Ovary (tissue), 7 donors: ENCODE measurements at regions not wholly inside any gene's neighbourhood (a gene's known extent, or its start where the extent isn't known, plus 50 kb on each side); places are given as distances from the start of the nearest gene placed in this dataset.

Source experiments
- DNase-seq, 5 donors: peaks; one replicate each; pipeline ENCODE4 v3.0.0-alpha.2; 2019 to 2020
- H3K27ac ChIP-seq, 2 donors: fragments of 200-600 bp; one replicate each; pipeline versions ENCODE4 v1.5.1 to v1.8.0; 2019 to 2022
- H3K27me3 ChIP-seq: fragments of 200-600 bp; one replicate; pipeline ENCODE4 v1.8.0; 2022
- H3K36me3 ChIP-seq: fragments of 200-600 bp; sonication (generic); one replicate; pipeline ENCODE4 v1.5.1; 2019
- H3K4me1 ChIP-seq: one replicate; pipeline ENCODE4 v1.8.1; 2013; ENCODE audit warnings: mild to moderate bottlenecking, moderate library complexity; ENCODE audit not compliant: insufficient read depth
- H3K4me3 ChIP-seq: fragments of 200-600 bp; sonication (generic); one replicate; pipeline ENCODE4 v1.5.1; 2017
- H3K9me3 ChIP-seq, 2 donors: fragments of 200-600 bp in 1 of 2; sonication (generic) in 1 of 2; one replicate each; pipeline versions ENCODE4 v1.5.1 to v1.8.1; 2013 to 2019; ENCODE audit warnings: mild to moderate bottlenecking in 1 of 2, moderate library complexity in 1 of 2
- EP300 ChIP-seq: sonication (generic); formaldehyde crosslinking; IDR thresholded peaks from one replicate; pipeline ENCODE4 v1.6.1; 2017; ENCODE audit warnings: antibody characterized with exemption
- POLR2A ChIP-seq: fragments of 450-650 bp; IDR thresholded peaks from one replicate; pipeline ENCODE4 v1.6.1; 2017; ENCODE audit warnings: antibody characterized with exemption, mild to moderate bottlenecking, moderate library complexity
- WGBS, 3 donors: extraction: QIAGEN DNeasy Blood & Tissue Kit in 1 of 3; methylation state at CpG; one replicate each; pipeline versions ENCODE4 v1.1.5 to v1.1.7; 2013 to 2017; 5-methylcytosine and 5-hydroxymethylcytosine counted together
- intact Hi-C, 4 donors: fragments of 100-400 bp; cut with DNase I; formaldehyde crosslinking; loops; one replicate each; pipeline versions ENCODE4 v1.11.0 to v1.15.1; 2022 to 2023
- TF ChIP-seq, protein P1 (sequence below), 3 donors: fragments of 450-650 bp in 2 of 3; fragments of 200-600 bp in 1 of 3; IDR thresholded peaks; one replicate each; pipeline versions ENCODE4 v1.5.1 to v1.8.0; 2016 to 2022; ENCODE audit warnings: antibody characterized with exemption in 3 of 3, mild to moderate bottlenecking in 1 of 3
- donor health status: DM: no; HTN: no; CAD: no; lungs with moderate emphysema.
- donor health status: DM: no; HTN: no; CAD: no.
- donor health status: Bipolar disorder and iron deficiency.
- donor health status: DM: no; HTN: no; CAD: no.
- donor health status: DM: yes; HTN: yes; CAD: no.

DNA sequence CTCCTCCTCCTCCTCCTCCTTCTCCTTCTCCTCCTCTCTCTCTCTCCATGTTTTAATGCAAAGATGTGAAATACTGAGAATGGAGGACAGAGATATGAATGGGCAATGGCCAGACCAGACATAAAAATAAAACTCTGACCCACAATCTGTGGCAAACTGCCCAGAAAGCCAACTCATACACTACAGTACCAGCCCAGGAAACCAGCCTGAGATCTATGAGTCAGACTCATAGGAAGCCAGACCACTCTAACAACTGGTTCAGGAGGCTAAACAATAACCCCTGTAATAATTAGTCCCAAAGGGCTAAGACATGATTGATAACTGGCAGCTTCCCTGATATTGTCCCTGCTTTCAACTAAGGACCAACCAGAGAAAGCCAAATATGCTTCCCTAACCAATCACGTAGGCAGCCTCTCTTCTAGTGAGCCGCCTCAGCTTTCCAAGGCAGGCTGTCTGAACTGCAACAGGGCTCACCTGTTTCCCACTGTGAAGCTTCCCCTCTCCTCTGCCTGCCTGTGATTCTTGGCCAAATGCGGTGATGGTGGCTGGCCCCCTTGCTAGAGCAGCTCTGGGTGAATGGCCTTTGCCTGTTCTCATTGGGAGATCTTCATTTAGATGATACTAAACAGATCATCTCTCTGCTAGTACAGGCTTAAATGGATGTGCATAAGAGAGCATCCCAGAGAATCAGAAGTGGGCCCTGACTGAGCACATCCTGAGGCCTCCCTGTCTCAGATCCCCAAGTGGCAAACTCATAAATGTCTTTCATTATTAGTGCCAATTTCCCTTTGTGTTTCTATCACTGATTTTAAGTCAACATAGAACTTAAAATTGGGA lies 817.6 kb downstream of the TNS3 start:
- intact Hi-C loops, result no loop called here
- no peak overlapping the region for H3K27ac ChIP-seq
- no peak overlapping the region for H3K4me3 ChIP-seq
- TF ChIP-seq POLR2A, result no peak
- TF ChIP-seq, protein P1, sequence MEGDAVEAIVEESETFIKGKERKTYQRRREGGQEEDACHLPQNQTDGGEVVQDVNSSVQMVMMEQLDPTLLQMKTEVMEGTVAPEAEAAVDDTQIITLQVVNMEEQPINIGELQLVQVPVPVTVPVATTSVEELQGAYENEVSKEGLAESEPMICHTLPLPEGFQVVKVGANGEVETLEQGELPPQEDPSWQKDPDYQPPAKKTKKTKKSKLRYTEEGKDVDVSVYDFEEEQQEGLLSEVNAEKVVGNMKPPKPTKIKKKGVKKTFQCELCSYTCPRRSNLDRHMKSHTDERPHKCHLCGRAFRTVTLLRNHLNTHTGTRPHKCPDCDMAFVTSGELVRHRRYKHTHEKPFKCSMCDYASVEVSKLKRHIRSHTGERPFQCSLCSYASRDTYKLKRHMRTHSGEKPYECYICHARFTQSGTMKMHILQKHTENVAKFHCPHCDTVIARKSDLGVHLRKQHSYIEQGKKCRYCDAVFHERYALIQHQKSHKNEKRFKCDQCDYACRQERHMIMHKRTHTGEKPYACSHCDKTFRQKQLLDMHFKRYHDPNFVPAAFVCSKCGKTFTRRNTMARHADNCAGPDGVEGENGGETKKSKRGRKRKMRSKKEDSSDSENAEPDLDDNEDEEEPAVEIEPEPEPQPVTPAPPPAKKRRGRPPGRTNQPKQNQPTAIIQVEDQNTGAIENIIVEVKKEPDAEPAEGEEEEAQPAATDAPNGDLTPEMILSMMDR (IDR thresholded peaks at IDR 0.05), result no peak
- TF ChIP-seq EP300, result no peak
- DNase-seq, result no peak
- no peaks in the 10 kb centered on the region for H3K9me3 ChIP-seq
- 82 to 95% (median 85%) methylated on average over 3 of the region's 3 CpGs for WGBS, 3 donors
- no peaks in the 10 kb centered on the region for H3K27me3 ChIP-seq
- H3K36me3 ChIP-seq, result no peaks in the 10 kb centered on the region
- no peaks in the 10 kb centered on the region for H3K4me1 ChIP-seq

DNA sequence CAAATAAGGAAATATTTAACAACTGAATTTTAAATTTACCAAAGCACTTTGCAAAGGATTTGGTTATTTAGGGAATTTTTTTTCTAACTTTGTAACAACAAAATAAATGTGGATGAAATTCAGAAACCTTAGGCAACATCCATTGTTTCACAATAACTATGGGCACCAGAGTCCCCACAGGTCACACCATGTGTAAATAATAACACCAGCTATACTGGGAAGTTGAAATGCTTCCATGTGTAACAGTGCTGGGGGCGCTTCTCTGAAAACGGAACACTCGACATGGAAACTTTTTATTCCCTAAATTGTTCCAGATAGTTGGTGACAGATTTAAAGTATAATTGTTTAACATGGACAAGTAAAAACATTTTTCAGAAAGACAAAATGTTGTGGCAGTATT lies 818.6 kb downstream of the TNS3 start:
- intact Hi-C loops, result no loop called here

DNA sequence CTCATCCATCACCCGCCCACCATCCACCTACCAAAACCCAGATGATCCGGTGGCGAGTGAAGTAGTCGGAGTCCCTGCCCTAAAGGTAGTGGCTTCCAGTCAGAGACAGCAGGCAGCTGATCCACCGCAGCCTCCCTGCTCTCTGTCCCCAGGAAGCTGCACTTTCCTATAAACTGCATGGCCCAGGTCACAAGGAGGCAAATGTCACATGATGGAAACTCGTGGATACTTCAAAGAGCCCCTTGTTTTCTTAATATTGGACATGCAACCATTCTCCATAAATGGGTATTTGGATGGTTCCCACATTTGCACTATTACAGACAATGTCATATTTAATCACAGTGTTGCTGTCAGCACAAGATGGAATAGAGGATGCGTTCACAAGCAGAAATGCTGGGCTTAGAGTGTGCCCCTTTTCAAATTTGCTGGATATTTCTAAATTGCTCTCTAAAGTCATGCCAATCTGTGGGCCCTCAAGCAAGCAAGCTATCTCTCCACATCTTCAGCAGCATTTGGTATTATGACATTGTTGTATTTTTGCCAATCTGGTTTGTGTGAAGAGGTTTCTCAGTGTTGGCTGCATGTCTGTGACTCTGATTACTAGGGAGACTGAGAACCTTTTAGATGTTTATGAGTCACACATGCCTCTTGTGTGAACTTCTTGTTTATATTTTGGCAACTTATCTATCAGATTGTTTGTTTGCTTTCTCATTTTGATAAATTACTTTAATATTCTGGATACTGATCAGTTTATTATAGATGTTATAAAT lies 822.0 kb downstream of the TNS3 start:
- 93 to 96% (median 96%) methylated on average over 7 of the region's 7 CpGs for WGBS, 3 donors
- H3K9me3 ChIP-seq, result no peaks in the 10 kb centered on the region
- H3K4me1 ChIP-seq, result no peaks in the 10 kb centered on the region
- no peak for DNase-seq
- no peaks in the 10 kb centered on the region for H3K36me3 ChIP-seq
- intact Hi-C loops, result no loop called here
- H3K27ac ChIP-seq, result no peak overlapping the region
- H3K4me3 ChIP-seq, result no peak overlapping the region
- H3K27me3 ChIP-seq, result no peaks in the 10 kb centered on the region
- TF ChIP-seq, protein P1 (IDR thresholded peaks at IDR 0.05), result no peak
- no peak for TF ChIP-seq EP300
- TF ChIP-seq POLR2A, result no peak

More for the DNA sequence above, 818.6 kb downstream of the TNS3 start:
- DNase-seq, result no peak
- H3K27me3 ChIP-seq, result no peaks in the 10 kb centered on the region
- no peak overlapping the region for H3K27ac ChIP-seq
- no peaks in the 10 kb centered on the region for H3K9me3 ChIP-seq
- TF ChIP-seq POLR2A, result no peak
- TF ChIP-seq EP300, result no peak
- TF ChIP-seq, protein P1 (IDR thresholded peaks at IDR 0.05), result no peak
- no peaks in the 10 kb centered on the region for H3K36me3 ChIP-seq
- H3K4me1 ChIP-seq, result no peaks in the 10 kb centered on the region
- WGBS, 3 donors, result 62 to 96% (median 90%) methylated on average over 3 of the region's 3 CpGs
- H3K4me3 ChIP-seq, result no peak overlapping the region

DNA sequence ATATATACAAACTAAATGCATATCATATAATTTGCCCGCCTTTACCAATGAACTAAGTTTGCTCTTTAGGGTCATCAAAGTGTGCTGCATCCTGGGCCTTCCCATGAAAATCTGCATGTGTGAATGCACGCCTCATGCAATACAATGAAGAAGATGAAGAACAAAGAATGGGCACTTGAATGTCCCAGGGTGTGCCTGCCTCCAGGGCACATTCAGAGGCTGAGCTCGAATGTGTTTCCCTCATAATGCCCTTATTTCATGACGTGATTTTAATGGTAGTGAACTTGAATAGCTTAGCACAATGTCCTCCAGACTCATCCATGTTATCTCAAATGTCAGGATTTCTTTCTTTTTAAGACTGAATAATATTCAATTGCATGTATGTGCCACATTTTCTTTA lies 824.9 kb downstream of the TNS3 start:
- Histone ChIP-seq H3K36me3 (no peaks in the 10 kb centered on the region), H3K4me3 (no peak overlapping the region), H3K27ac (no peak overlapping the region), H3K27me3 (no peaks in the 10 kb centered on the region), H3K4me1 (no peaks in the 10 kb centered on the region), H3K9me3 (no peaks in the 10 kb centered on the region)
- 88 to 91% (median 90%) methylated on average over 4 of the region's 4 CpGs for WGBS, 3 donors
- intact Hi-C loops, result no loop called here
- no peak for DNase-seq
- TF ChIP-seq POLR2A (no peak), EP300 (no peak)
- TF ChIP-seq, protein P1 (IDR thresholded peaks at IDR 0.05), result no peak
